GM23338 (cell line): ENCODE measurements at regions not wholly inside any gene's neighbourhood (a gene's known extent, or its start where the extent isn't known, plus 50 kb on each side); places are given as distances from the start of the nearest gene placed in this dataset.

ENCODE experiments used
- ATAC-seq: fragments of 200-7000 bp; cut with Tn5 transposase; 3 replicates; pipeline ENCODE4 v1.9.1; 2020
- DNase-seq: peaks from one replicate; pipeline ENCODE4 v3.0.0-alpha.2; 2015; ENCODE audit warnings: low spot score
- H2AFZ ChIP-seq: fragments of 200-600 bp; sonication (generic); 2 replicates; pipeline ENCODE4 v1.8.0; 2016; ENCODE audit warnings: antibody characterized with exemption, mild to moderate bottlenecking, moderate library complexity
- H3F3A ChIP-seq: fragments of 200-600 bp; sonication (generic); replicated peaks from 2 replicates; pipeline ENCODE4 v1.8.0; 2017; ENCODE audit warnings: antibody characterized with exemption, mixed run types, low read depth
- H3K27ac ChIP-seq: fragments of 200-600 bp; sonication (generic); 2 replicates; pipeline ENCODE4 v1.6.1; 2016; ENCODE audit warnings: low read depth
- H3K27me3 ChIP-seq: fragments of 200-600 bp; sonication (generic); 2 replicates; pipeline ENCODE4 v1.8.0; 2016; ENCODE audit warnings: mild to moderate bottlenecking, mixed run types, moderate library complexity; ENCODE audit not compliant: insufficient read depth
- H3K36me3 ChIP-seq: fragments of 200-600 bp; sonication (generic); 2 replicates; pipeline ENCODE4 v1.8.0; 2016; ENCODE audit warnings: mild to moderate bottlenecking; ENCODE audit not compliant: insufficient read depth
- H3K4me1 ChIP-seq: fragments of 200-600 bp; sonication (generic); 2 replicates; pipeline ENCODE4 v1.8.0; 2016; ENCODE audit warnings: mild to moderate bottlenecking, moderate library complexity; ENCODE audit not compliant: insufficient read depth
- H3K4me2 ChIP-seq: fragments of 200-600 bp; sonication (generic); 2 replicates; pipeline ENCODE4 v1.7.1; 2017; ENCODE audit warnings: mixed run types
- H3K4me3 ChIP-seq: fragments of 200-600 bp; sonication (generic); 2 replicates; pipeline ENCODE4 v1.6.1; 2016; ENCODE audit warnings: mixed run types
- H3K79me2 ChIP-seq: fragments of 200-600 bp; sonication (generic); replicated peaks from 2 replicates; pipeline ENCODE4 v1.8.0; 2017; ENCODE audit warnings: mild to moderate bottlenecking; ENCODE audit not compliant: insufficient read depth
- H3K9me2 ChIP-seq: fragments of 200-600 bp; sonication (generic); 2 replicates; pipeline ENCODE4 v1.8.0; 2017; ENCODE audit not compliant: insufficient read depth
- H4K20me1 ChIP-seq: fragments of 200-600 bp; sonication (generic); replicated peaks from 2 replicates; pipeline ENCODE4 v1.8.0; 2017; ENCODE audit warnings: mild to moderate bottlenecking; ENCODE audit not compliant: insufficient read depth
- H3K27ac Mint-ChIP-seq: 2 replicates; pipeline ENCODE4 v1.8.0; 2020; ENCODE audit warnings: inconsistent platforms, mild to moderate bottlenecking, moderate library complexity, mixed read lengths
- H3K27me3 Mint-ChIP-seq: 3 replicates; pipeline ENCODE4 v1.8.0; 2022; ENCODE audit warnings: low read depth, mild to moderate bottlenecking, moderate library complexity, mixed read lengths, inconsistent platforms; ENCODE audit not compliant: insufficient read depth, poor library complexity
- H3K36me3 Mint-ChIP-seq: 3 replicates; pipeline ENCODE4 v1.8.0; 2021; ENCODE audit warnings: low read depth, mild to moderate bottlenecking, inconsistent platforms, moderate library complexity, mixed read lengths
- H3K4me1 Mint-ChIP-seq: 3 replicates; pipeline ENCODE4 v1.8.0; 2020; ENCODE audit warnings: mild to moderate bottlenecking, inconsistent platforms, mixed read lengths
- H3K4me3 Mint-ChIP-seq: 3 replicates; pipeline ENCODE4 v1.8.0; 2021; ENCODE audit warnings: moderate library complexity, mild to moderate bottlenecking, inconsistent platforms, mixed read lengths
- H3K9me3 Mint-ChIP-seq: 3 replicates; pipeline ENCODE4 v1.8.0; 2020; ENCODE audit warnings: moderate library complexity, mild to moderate bottlenecking, inconsistent platforms, mixed read lengths
- CREB1 ChIP-seq: fragments of 250-450 bp; sonication (Bioruptor Pico); IDR thresholded peaks from 2 replicates; pipeline ENCODE4 v1.5.0; 2020; ENCODE audit warnings: low read depth, mild to moderate bottlenecking, moderate library complexity
- CTCF ChIP-seq, 2 experiments: fragments of 200-600 bp in 1 of 2; sonication (generic) in 1 of 2; conservative IDR thresholded peaks; 2 replicates each; pipeline versions ENCODE4 v1.5.1 to v1.6.1; 2016 to 2017; ENCODE audit warnings: antibody characterized with exemption in 2 of 2, low read depth in 2 of 2, mild to moderate bottlenecking in 2 of 2, moderate library complexity in 1 of 2
- ETS1 ChIP-seq: IDR thresholded peaks from 2 replicates; pipeline ENCODE4 v1.6.1; 2016; ENCODE audit warnings: antibody characterized with exemption
- EZH2 ChIP-seq: fragments of 200-600 bp; sonication (generic); IDR thresholded peaks from one replicate; pipeline ENCODE4 v1.8.0; 2017; ENCODE audit warnings: antibody characterized with exemption, mild to moderate bottlenecking, low read depth; ENCODE audit not compliant: unreplicated experiment
- JUNB ChIP-seq: IDR thresholded peaks from one replicate; pipeline ENCODE4 v1.6.1; 2016; ENCODE audit warnings: antibody characterized with exemption; ENCODE audit not compliant: unreplicated experiment
- REST ChIP-seq: IDR thresholded peaks from one replicate; pipeline ENCODE4 v1.6.1; 2018; ENCODE audit warnings: antibody characterized with exemption; ENCODE audit not compliant: unreplicated experiment
- STAT1 ChIP-seq: IDR thresholded peaks from one replicate; pipeline ENCODE4 v1.6.1; 2016; ENCODE audit warnings: antibody characterized with exemption; ENCODE audit not compliant: unreplicated experiment
- ZNF114 ChIP-seq: fragments of 250-450 bp; sonication (Bioruptor Pico); IDR thresholded peaks from 2 replicates; pipeline ENCODE4 v1.5.0; 2020; ENCODE audit warnings: mild to moderate bottlenecking, moderate library complexity
- ZNF331 ChIP-seq: fragments of 250-450 bp; sonication (Bioruptor Pico); IDR thresholded peaks from 2 replicates; pipeline ENCODE4 v1.5.0; 2020; ENCODE audit warnings: low read depth, mild to moderate bottlenecking, moderate library complexity
- ZNF462 ChIP-seq: fragments of 250-450 bp; sonication (Bioruptor Pico); IDR thresholded peaks from 2 replicates; pipeline ENCODE4 v1.5.0; 2020; ENCODE audit warnings: mild to moderate bottlenecking, moderate library complexity

GRCh38 chr6:139593081-139593480 lies 218.6 kb upstream of the CITED2 start (continued):
- no peak for TF ChIP-seq ZNF462 (CRISPR knock-in tag)
- TF ChIP-seq JUNB: no peak

- no peaks in the 10 kb centered on the region for H3K27me3 ChIP-seq
- peaks cover 16% of the 10 kb centered on the region; the same call in 2 of the 3 replicates for H3K4me1 Mint-ChIP-seq
- H3F3A ChIP-seq: no peaks in the 10 kb centered on the region
- H3K79me2 ChIP-seq: no peaks in the 10 kb centered on the region
- H3K9me2 ChIP-seq: 0 out of 2 replicates have a peak, but pooled peaks cover 3% of the 10 kb centered on the region
- 0 out of 2 replicates have a peak overlapping the region, but pooled peaks have one; percentile 23 for H2AFZ ChIP-seq
- peaks cover 8% of the 10 kb centered on the region; the same call in 1 of the 2 replicates for H3K4me1 ChIP-seq
- H3K4me3 ChIP-seq: no peak overlapping the region
- DNase-seq (no peak), ATAC-seq (no peak)
- no peak overlapping the region for H3K27ac ChIP-seq
- H3K9me3 Mint-ChIP-seq: no peaks in the 10 kb centered on the region
- no peaks in the 10 kb centered on the region for H3K36me3 ChIP-seq
- no peak overlapping the region for H3K4me3 Mint-ChIP-seq
- H3K36me3 Mint-ChIP-seq: no peaks in the 10 kb centered on the region
- H4K20me1 ChIP-seq: no peaks in the 10 kb centered on the region
- no peaks in the 10 kb centered on the region for H3K27me3 Mint-ChIP-seq
- no peak overlapping the region for H3K27ac Mint-ChIP-seq
- H3K4me2 ChIP-seq: no peak overlapping the region
- TF ChIP-seq ETS1 (no peak), JUNB (no peak), ZNF114 (CRISPR knock-in tag) (no peak), EZH2 (no peak), CREB1 (CRISPR knock-in tag) (no peak), ZNF331 (CRISPR knock-in tag) (no peak), CTCF (conservative IDR thresholded peaks at IDR 0.05; ENCODE audit: low read depth in 2 of 2) (no peak), STAT1 (no peak), REST (no peak)
These were observed 217.6 kb upstream of the CITED2 start for GRCh38 chr6:139592011-139592410.
